ENCODE measurements at regions not wholly inside any gene's neighbourhood (a gene's known extent, or its start where the extent isn't known, plus 50 kb on each side); places are given as distances from the start of the nearest gene placed in this dataset.

DNA sequence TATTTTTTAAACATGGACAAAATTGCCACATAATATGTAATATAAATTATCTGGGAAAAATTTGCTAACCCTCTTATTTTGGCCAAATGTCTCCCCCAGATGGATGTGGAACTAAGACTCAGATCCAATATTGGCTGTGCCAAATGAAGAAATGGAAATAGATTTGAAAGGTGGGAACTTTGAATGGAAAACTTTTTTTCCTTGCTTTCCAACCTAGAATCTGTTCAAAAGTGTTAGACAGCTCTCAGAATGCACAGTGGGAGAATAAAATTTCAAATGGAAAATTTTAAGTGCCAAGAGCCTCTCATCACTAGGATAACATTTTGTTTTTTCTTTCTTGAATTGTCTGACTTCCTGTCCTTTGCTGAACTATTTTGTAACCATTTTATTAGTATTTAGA lies 142.6 kb upstream of the GAS1 start:
- H3K27ac Mint-ChIP-seq: no peak overlapping the region
- DNase-seq: no peak
- POLR2A ChIA-PET: no interaction called here
- H3K27me3 Mint-ChIP-seq (ENCODE audit: low read depth): no peaks in the 10 kb centered on the region
- H3K36me3 Mint-ChIP-seq (ENCODE audit: low read depth): no peaks in the 10 kb centered on the region
- no peaks in the 10 kb centered on the region for H3K9me3 Mint-ChIP-seq (ENCODE audit: insufficient read depth)
- H3K4me3 Mint-ChIP-seq: no peak overlapping the region
- ATAC-seq: no peak
- H3K4me1 Mint-ChIP-seq (ENCODE audit: low read depth): no peaks in the 10 kb centered on the region
- CTCF ChIA-PET: no interaction called here

DNA sequence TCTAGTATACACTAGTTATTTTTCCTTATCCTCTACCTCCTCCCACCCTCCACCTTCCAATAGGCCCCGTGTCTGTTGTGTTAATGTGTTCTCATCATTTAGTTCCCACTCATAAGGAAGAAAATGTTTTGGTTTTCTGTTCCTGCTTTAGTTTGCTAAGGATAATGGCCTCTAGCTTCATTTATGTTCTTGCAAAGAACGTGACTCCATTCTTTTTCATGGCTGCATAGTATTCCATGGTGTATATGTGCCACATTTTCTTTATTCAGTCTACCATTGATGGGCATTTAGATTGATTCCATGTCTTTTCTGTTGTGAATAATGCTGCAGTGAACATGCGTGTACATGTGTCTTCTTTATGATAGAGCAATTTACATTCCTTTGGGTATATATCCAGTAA lies 146.5 kb upstream of the GAS1 start:
- no peaks in the 10 kb centered on the region for H3K27me3 Mint-ChIP-seq (ENCODE audit: low read depth)
- H3K4me3 Mint-ChIP-seq: no peak overlapping the region
- ChIA-PET CTCF (no interaction called here), POLR2A (no interaction called here)
- H3K9me3 Mint-ChIP-seq (ENCODE audit: insufficient read depth): no peaks in the 10 kb centered on the region
- H3K4me1 Mint-ChIP-seq (ENCODE audit: low read depth): no peaks in the 10 kb centered on the region
- ATAC-seq (no peak), DNase-seq (no peak)
- H3K27ac Mint-ChIP-seq: no peak overlapping the region
- no peaks in the 10 kb centered on the region for H3K36me3 Mint-ChIP-seq (ENCODE audit: low read depth)

DNA sequence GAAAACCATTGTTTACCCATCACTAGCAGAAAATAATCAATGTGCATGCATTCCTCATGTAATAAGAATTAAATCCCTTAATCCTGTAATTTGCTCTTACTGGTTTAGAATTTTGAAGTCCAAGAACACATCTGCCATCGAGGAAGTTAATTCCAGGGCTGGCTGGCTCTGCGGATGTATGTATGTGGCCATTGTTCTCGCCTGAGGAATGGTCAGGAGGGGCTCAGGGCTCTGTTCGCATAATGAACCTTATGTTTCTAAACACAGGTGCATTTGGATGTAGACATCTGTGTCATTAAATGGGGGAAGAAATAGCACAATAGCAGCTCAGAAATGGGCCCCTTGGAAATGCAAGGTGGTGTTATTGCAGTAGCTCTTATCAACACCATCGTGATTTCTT lies 148.6 kb upstream of the GAS1 start:
- ChIA-PET CTCF (no interaction called here), POLR2A (no interaction called here)
- H3K36me3 Mint-ChIP-seq (ENCODE audit: low read depth): no peaks in the 10 kb centered on the region
- DNase-seq (no peak), ATAC-seq (no peak)
- no peaks in the 10 kb centered on the region for H3K27me3 Mint-ChIP-seq (ENCODE audit: low read depth)
- no peak overlapping the region for H3K27ac Mint-ChIP-seq
- no peak overlapping the region for H3K4me3 Mint-ChIP-seq
- H3K4me1 Mint-ChIP-seq (ENCODE audit: low read depth): no peaks in the 10 kb centered on the region
- no peaks in the 10 kb centered on the region for H3K9me3 Mint-ChIP-seq (ENCODE audit: insufficient read depth)

DNA sequence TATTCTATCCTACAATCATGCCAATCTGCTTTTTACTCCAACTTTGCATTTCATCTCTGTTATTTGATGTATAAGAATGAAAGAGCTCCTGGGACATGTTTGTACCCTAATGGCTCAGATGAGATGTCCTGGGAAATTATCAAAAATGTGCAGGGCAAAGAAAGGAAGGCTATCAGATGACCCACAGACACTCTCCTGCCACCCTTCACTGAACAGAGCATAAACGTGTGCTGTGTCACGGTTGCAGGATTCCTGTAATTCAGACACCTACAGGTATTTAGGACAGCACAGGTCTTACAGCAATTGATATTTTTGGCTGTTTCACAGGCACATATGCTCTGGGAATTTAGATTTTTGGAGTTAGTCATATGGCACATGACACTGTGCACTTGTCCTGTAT lies 149.2 kb upstream of the GAS1 start:
- Mint-ChIP-seq H3K27ac (no peak overlapping the region), H3K4me1 (ENCODE audit: low read depth) (no peaks in the 10 kb centered on the region), H3K27me3 (ENCODE audit: low read depth) (no peaks in the 10 kb centered on the region), H3K36me3 (ENCODE audit: low read depth) (no peaks in the 10 kb centered on the region), H3K9me3 (ENCODE audit: insufficient read depth) (no peaks in the 10 kb centered on the region), H3K4me3 (no peak overlapping the region)
- ChIA-PET POLR2A (no interaction called here), CTCF (no interaction called here)
- no peak for ATAC-seq
- no peak for DNase-seq

DNA sequence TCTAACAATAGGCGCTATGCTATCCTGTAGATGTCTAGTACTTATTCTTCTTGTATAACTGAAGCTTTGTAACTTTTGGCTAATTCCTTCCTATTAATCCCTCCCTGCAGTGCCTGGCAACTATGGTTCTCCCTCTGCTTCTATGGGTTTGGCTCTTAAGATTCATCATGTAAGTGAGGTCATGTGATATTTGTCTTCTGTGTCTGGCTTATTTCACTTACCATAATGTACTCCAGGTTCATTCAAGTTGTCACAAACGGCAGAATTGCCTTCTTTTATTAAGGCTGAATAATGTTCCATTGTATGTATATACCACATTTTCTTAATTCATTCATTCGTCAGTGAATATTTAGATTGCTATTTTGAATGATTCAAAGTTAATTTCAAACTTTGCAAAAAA lies 149.9 kb upstream of the GAS1 start:
- no peaks in the 10 kb centered on the region for H3K4me1 Mint-ChIP-seq (ENCODE audit: low read depth)
- ChIA-PET CTCF (no interaction called here), POLR2A (no interaction called here)
- no peak overlapping the region for H3K4me3 Mint-ChIP-seq
- no peak for DNase-seq
- ATAC-seq: no peak
- no peak overlapping the region for H3K27ac Mint-ChIP-seq
- H3K27me3 Mint-ChIP-seq (ENCODE audit: low read depth): no peaks in the 10 kb centered on the region
- no peaks in the 10 kb centered on the region for H3K9me3 Mint-ChIP-seq (ENCODE audit: insufficient read depth)
- no peaks in the 10 kb centered on the region for H3K36me3 Mint-ChIP-seq (ENCODE audit: low read depth)

DNA sequence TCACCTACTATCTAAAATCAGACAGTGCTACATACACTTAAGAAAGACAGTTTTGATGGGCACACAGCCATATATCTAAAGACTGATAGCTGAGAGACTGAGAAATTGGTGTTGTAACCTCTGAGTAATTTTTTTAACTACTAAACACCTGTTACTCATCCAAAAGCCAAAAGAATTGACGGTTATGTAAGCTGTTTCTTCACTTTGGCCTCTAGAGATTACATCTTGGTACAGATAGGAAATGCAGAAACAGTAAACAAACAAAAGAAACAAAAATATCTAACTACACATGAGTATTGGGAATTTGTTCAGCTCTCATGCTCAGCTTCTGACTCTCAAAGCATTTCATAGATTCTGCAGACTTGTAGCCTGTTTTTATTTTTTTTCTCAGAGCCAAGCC lies 152.1 kb upstream of the GAS1 start:
- DNase-seq (no peak), ATAC-seq (no peak)
- POLR2A ChIA-PET: no interaction called here
- CTCF ChIA-PET: no interaction called here
- no peak overlapping the region for H3K4me3 Mint-ChIP-seq
- no peaks in the 10 kb centered on the region for H3K9me3 Mint-ChIP-seq (ENCODE audit: insufficient read depth)
- H3K27ac Mint-ChIP-seq: no peak overlapping the region
- H3K36me3 Mint-ChIP-seq (ENCODE audit: low read depth): no peaks in the 10 kb centered on the region
- H3K4me1 Mint-ChIP-seq (ENCODE audit: low read depth): no peaks in the 10 kb centered on the region
- H3K27me3 Mint-ChIP-seq (ENCODE audit: low read depth): no peaks in the 10 kb centered on the region

DNA sequence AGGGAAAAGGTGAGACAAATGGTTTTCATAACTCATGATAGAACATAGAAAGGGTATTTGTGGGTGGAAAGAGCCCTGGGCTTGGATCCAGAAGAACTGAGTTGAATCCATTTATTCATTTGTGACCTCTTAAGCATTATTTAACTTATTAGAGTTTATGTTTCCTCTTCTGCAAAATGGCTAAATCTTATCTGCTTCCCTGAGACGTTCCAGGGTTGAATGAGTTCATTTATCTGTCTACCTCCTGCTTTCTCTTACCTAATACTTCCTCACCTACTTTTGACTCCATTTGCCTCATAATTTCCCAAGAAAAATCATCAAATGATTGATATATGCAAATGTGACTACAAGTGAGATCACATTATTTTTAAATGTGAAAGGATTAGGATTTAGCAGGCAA lies 152.7 kb upstream of the GAS1 start:
- POLR2A ChIA-PET: no interaction called here
- no peak overlapping the region for H3K27ac Mint-ChIP-seq
- no peak overlapping the region for H3K4me3 Mint-ChIP-seq
- no peaks in the 10 kb centered on the region for H3K36me3 Mint-ChIP-seq (ENCODE audit: low read depth)
- no peak for DNase-seq
- no peaks in the 10 kb centered on the region for H3K9me3 Mint-ChIP-seq (ENCODE audit: insufficient read depth)
- no peaks in the 10 kb centered on the region for H3K4me1 Mint-ChIP-seq (ENCODE audit: low read depth)
- ATAC-seq: no peak
- CTCF ChIA-PET: no interaction called here
- H3K27me3 Mint-ChIP-seq (ENCODE audit: low read depth): no peaks in the 10 kb centered on the region

DNA sequence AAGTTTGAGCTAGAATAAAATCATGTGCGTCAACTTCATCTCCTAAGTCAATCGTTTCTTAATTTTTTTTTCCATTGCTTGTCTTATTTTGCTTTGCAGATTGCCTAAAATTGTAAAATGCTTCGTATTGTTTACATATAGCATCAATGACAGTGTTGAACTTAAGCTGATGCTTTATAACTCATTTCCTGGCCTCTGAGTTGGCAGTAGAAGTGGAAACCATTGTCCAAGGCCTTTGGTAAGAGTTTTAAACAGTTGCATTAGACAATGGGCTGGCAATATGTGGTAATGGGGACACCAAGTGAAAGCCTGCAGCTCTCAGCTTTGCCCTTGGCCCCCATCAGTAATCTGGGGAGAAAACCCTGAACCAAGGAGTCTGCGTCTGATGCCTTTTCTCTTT lies 154.8 kb upstream of the GAS1 start:
- no peak overlapping the region for H3K4me3 Mint-ChIP-seq
- H3K36me3 Mint-ChIP-seq (ENCODE audit: low read depth): no peaks in the 10 kb centered on the region
- no peak for DNase-seq
- no peaks in the 10 kb centered on the region for H3K9me3 Mint-ChIP-seq (ENCODE audit: insufficient read depth)
- ATAC-seq: no peak
- no peaks in the 10 kb centered on the region for H3K27me3 Mint-ChIP-seq (ENCODE audit: low read depth)
- POLR2A ChIA-PET: no interaction called here
- no peak overlapping the region for H3K27ac Mint-ChIP-seq
- CTCF ChIA-PET: no interaction called here
- H3K4me1 Mint-ChIP-seq (ENCODE audit: low read depth): no peaks in the 10 kb centered on the region

DNA sequence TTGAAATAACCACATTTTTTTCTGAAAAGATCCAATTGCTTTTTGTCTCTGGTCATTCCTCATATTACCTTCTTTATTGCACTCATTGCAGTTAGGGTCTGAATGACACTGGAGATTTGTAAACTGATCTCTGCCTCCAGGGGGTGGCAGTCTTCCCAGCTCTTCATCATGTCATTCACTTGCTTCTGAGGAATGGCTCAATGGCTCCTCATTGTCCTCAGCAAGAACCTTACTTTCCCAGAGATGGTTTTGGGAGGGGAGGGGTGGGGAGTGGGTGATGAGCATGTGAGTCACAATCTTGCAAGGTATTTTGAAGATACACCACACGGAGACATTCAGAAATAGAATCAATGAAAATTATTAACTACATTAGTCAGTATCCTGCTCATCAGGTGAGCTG lies 159.8 kb upstream of the GAS1 start:
- DNase-seq (no peak), ATAC-seq (no peak)
- H3K4me1 Mint-ChIP-seq (ENCODE audit: low read depth): no peaks in the 10 kb centered on the region
- no peaks in the 10 kb centered on the region for H3K27me3 Mint-ChIP-seq (ENCODE audit: low read depth)
- ChIA-PET POLR2A (no interaction called here), CTCF (no interaction called here)
- no peak overlapping the region for H3K4me3 Mint-ChIP-seq
- H3K27ac Mint-ChIP-seq: no peak overlapping the region
- no peaks in the 10 kb centered on the region for H3K9me3 Mint-ChIP-seq (ENCODE audit: insufficient read depth)
- H3K36me3 Mint-ChIP-seq (ENCODE audit: low read depth): no peaks in the 10 kb centered on the region

DNA sequence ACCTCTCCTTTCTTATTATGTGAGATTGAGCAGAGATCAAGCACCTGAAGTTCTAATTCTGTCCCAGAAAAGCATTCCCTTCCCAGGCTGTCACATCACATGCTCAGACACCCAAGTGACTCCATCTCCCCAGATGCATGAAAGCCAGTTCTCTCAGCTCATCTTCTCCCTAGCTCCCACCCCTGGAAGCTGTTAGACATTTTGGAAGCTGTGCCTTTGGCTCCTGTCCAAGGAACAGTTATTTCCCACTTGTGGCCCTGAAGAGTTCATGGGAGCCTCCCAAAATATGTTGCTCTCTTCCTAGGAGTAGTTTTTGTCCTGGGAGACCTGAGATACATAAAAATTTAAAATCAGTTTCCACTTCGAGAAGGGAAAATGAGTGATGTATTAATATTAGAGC lies 161.4 kb upstream of the GAS1 start:
- Mint-ChIP-seq H3K27me3 (ENCODE audit: low read depth) (no peaks in the 10 kb centered on the region), H3K27ac (no peak overlapping the region), H3K4me1 (ENCODE audit: low read depth) (no peaks in the 10 kb centered on the region), H3K36me3 (ENCODE audit: low read depth) (no peaks in the 10 kb centered on the region), H3K9me3 (ENCODE audit: insufficient read depth) (no peaks in the 10 kb centered on the region), H3K4me3 (no peak overlapping the region)
- DNase-seq: no peak
- POLR2A ChIA-PET: no interaction called here
- no peak for ATAC-seq
- CTCF ChIA-PET: no interaction called here

DNA sequence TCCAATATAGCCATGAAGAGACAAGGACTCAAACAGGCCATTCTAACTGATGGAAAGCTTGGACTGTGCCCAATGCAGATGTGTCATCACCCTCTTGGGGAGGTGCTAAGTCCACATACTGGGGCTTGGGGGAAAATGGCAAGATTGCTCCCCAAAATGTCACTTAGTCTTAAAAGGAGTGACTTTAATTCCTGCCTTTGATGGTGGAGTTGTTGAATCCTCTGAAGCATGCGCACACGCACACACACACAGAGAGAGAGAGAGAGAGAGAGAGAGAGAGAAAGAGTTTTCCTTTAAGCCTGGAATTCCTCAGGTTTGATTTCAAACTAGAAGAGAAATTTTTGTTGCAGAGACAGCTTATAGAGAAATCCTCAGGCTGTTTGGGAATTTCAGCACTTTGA lies 161.9 kb upstream of the GAS1 start:
- no peaks in the 10 kb centered on the region for H3K27me3 Mint-ChIP-seq (ENCODE audit: low read depth)
- no peaks in the 10 kb centered on the region for H3K9me3 Mint-ChIP-seq (ENCODE audit: insufficient read depth)
- POLR2A ChIA-PET: no interaction called here
- CTCF ChIA-PET: no interaction called here
- H3K4me1 Mint-ChIP-seq (ENCODE audit: low read depth): no peaks in the 10 kb centered on the region
- no peak for ATAC-seq
- no peak for DNase-seq
- H3K36me3 Mint-ChIP-seq (ENCODE audit: low read depth): no peaks in the 10 kb centered on the region
- H3K4me3 Mint-ChIP-seq: no peak overlapping the region
- H3K27ac Mint-ChIP-seq: no peak overlapping the region

DNA sequence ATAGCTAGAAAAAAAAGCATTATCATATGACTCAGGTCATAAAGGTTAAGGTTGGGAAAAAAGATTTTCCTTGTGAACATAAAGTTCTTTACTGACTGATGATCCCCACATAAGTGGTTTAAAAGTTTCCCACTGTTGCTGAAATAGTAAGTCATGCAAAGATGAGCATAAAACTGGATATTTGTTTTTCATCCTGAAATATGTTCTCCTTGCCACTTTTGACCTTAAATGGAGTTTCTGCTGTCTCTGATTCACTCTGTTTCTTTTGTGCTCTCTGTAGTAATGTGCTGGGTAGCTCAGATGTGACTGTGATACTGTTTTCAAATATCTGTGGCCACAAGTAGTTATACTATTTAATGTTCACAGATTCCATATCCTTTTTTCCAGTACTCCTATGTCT lies 162.5 kb upstream of the GAS1 start:
- Mint-ChIP-seq H3K4me3 (no peak overlapping the region), H3K27me3 (ENCODE audit: low read depth) (no peaks in the 10 kb centered on the region), H3K4me1 (ENCODE audit: low read depth) (no peaks in the 10 kb centered on the region), H3K36me3 (ENCODE audit: low read depth) (no peaks in the 10 kb centered on the region), H3K9me3 (ENCODE audit: insufficient read depth) (no peaks in the 10 kb centered on the region), H3K27ac (no peak overlapping the region)
- ATAC-seq (no peak), DNase-seq (no peak)
- ChIA-PET POLR2A (no interaction called here), CTCF (no interaction called here)

DNA sequence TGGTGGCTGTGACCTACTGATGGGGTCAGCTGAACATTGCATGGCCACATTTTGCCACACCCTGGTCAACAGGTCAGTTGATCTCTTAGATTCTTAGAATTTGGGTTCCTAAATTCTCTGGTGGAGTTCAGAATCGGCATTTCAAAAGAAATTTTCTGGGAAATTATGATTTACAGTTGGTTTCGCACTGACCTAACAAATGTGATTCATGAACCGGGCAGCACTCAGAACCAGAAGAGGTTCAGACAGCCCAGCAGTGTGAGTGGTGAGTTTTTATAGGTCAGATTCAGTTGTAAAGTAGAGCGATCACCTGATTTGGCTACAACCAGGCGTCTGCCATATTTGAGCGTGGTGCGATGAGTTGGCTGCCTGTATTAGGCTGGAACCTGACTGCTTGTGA lies 163.7 kb upstream of the GAS1 start:
- ChIA-PET CTCF (no interaction called here), POLR2A (no interaction called here)
- no peaks in the 10 kb centered on the region for H3K4me1 Mint-ChIP-seq (ENCODE audit: low read depth)
- no peak for DNase-seq
- no peak for ATAC-seq
- H3K27ac Mint-ChIP-seq: no peak overlapping the region
- H3K4me3 Mint-ChIP-seq: no peak overlapping the region
- no peaks in the 10 kb centered on the region for H3K36me3 Mint-ChIP-seq (ENCODE audit: low read depth)
- no peaks in the 10 kb centered on the region for H3K27me3 Mint-ChIP-seq (ENCODE audit: low read depth)
- H3K9me3 Mint-ChIP-seq (ENCODE audit: insufficient read depth): no peaks in the 10 kb centered on the region

DNA sequence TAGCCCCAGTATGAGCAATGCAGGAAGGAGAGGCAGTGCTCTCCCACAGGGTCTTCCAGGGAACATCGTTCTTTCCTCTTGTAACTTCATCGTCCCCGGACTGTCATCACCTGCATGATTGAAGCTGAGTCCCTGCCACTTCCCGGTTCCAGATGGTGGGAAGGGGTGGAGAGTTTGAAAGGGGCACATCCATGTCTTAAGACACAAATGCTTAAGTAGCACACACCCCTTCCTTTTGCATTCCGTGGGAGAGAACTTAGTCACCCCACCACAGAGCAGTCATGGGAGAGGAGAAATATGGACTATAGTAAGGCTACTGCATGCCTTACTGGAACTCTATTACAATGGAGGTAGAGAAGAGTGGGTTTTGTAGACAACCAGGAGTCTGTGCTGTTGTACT lies 165.3 kb upstream of the GAS1 start:
- Mint-ChIP-seq H3K27me3 (ENCODE audit: low read depth) (no peaks in the 10 kb centered on the region), H3K9me3 (ENCODE audit: insufficient read depth) (no peaks in the 10 kb centered on the region), H3K4me1 (ENCODE audit: low read depth) (no peaks in the 10 kb centered on the region), H3K36me3 (ENCODE audit: low read depth) (no peaks in the 10 kb centered on the region), H3K4me3 (no peak overlapping the region), H3K27ac (no peak overlapping the region)
- POLR2A ChIA-PET: no interaction called here
- no peak for ATAC-seq
- DNase-seq: no peak
- CTCF ChIA-PET: no interaction called here

Measured in activated CD8-positive, alpha-beta T cell treated with anti-CD3 and anti-CD28 coated beads, Interleukin-2, amount 10 ng/mL, durations not matched to agents 7 days and 5 days (primary cell).